HG02970 (cell line): ENCODE measurements at regions not wholly inside any gene's neighbourhood (a gene's known extent, or its start where the extent isn't known, plus 50 kb on each side); places are given as distances from the start of the nearest gene placed in this dataset.

Experiments used
- ATAC-seq: cut with Tn5 transposase; IDR thresholded peaks from one replicate; pipeline ENCODE4 v1.9.1; 2021; ENCODE audit warnings: mild to moderate bottlenecking, moderate library complexity, moderate number of reproducible peaks; ENCODE audit not compliant: unreplicated experiment, low FRiP score

DNA sequence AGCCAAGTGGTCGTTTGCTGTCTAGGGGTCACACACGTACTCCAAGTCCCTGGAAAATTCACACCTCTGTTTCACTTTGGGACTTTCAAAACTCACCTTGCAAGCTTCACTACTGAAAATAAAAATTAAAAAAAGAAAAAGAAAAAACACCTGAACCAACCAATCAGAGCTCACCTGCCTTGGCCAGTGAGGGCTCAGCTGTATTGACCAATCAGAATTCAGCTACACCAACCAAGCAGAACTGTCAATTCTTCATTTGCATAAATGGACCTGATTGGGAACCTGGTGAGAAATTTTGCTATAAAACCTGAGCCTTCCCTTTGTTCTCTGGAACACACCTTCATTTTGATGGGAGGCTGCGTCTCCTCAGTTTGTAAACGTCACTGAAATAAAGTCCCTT is 176.4 kb downstream of the TTC32 start:
- ATAC-seq, result no peak

DNA sequence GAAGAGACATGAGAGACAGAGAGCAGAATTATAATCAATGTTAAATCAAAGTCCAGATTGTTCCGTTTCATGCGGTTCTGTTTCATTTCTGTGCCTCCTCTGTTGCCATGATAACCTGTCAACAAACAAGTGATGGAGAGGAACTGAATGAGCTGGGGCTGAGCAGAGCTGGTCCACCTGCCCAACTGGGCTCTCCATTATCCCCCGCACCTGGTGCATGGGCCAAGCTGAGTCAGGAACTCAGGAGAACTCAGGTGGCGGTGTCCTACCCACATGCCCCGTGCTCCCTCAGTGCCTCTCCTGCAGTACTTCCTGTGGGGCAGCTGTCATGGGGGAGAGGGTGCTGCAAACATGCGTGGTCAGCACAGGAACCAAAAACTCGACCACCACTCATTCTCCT is 178.8 kb downstream of the TTC32 start:
- ATAC-seq, result no peak

DNA sequence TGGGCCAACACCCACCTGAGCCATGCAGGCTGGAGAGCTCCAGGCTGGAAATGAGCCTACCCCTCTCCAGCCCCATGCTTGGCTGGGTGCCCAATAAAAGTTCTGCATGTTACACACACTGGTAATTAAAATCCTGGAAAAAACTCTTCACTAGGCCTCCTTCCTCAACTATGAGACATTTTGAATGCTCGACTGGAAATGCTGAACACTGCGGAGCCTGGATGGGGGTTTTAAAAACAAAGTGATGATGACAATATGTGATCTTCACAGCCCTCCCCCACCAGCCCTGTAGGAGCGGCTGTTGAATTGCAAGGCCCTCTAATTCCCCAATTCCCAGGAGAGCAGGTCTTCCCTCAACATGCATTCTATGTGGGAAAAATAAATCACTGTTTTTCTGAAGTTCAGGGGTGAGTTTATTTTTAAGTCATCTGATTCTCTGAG is 179.2 kb downstream of the TTC32 start:
- ATAC-seq, result no peak

DNA sequence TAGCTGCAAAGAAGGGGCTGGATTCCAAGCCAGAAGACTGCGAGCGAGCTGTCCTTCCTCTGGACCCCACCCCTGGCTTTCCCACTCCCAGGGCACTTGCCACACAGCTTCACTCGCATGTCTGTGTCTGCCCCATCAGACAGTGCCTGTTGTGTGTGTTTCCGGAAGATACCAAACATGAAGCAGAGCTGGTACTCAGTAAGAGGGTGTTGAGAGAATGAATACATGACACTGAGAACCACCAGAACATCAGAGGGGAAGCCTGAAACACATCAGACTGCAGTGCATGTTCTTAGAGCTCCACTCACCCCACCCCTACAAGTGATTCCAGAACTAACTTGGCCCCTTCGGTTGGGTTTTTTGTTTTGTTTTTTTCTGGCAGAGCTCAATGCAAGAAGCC is 181.5 kb downstream of the TTC32 start:
- no peak for ATAC-seq

DNA sequence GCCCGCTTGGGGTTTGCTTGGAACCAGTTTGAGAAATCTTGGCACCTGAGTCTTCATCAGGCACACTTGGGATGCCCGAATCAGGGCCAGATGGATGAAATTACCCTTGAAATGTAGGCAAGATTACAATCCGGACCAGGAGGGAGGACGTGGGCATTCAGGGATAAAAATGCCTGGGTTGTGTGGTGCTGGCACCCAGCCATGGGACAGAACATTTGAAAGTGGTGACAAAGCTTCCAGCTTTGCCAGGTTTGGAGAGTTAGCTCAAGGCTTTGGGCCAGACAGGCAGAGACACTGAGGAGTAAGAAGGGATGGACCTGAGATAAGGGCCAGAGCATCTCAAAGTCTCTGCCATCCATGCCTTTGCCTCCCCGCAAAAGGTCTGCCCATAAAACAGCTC is 182.2 kb downstream of the TTC32 start:
- no peak for ATAC-seq

DNA sequence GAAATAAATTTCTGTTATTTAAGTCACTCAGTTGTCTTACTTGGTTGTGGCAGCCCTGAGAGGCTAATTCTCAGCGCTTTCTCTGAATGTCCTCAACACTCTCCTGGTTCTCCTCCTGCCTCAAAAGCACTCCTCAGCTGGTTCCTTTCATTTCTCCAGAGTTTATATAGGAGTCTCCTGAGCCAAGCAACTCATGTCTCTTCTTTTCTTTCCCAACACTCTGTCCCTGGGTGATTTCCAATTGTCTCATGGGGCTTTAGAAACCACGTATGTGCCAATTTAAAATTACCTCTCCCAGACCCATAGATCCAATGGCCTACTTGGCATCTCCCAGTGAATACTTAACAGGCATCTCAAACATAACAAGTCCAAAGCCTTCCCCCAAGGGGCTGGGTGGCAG is 184.3 kb downstream of the TTC32 start:
- ATAC-seq, result no peak

DNA sequence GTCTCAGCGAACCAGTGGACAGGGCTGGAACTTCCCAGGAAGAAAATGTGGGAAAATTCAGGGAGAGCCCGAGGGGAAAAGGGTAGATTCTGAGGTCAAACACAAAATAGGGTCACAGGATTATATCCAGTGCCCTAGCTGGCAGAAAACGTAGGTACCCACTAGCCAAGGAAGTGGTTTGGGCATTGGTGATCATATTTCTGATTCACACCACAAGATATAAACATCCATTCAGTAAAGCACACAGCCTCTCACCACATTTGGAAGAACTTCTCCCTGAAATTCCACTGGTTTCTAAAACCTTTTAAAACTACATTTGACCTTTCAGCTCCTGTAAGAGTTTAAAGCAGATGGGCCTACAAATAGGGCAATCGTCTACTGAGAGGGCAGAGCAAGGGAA is 186.9 kb downstream of the TTC32 start:
- no peak for ATAC-seq

DNA sequence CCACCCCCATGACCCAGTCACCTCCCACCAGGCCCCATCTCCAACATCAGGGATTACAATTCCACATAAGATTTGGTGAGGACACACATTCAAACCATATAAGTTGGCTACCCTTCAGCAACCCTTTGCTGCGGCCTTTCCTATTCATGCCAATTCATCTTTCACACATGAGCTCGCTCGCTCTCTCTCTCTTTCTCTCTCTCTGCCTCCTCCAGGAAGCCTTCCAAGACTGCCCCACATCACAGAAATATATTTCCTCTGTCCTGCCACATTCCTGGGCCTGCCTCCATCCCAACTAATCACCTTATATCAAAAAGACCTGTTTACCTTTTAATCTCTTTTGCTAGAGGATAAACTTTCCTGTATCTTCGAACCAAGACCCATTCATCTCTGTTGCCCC is 188.9 kb downstream of the TTC32 start:
- no peak for ATAC-seq

DNA sequence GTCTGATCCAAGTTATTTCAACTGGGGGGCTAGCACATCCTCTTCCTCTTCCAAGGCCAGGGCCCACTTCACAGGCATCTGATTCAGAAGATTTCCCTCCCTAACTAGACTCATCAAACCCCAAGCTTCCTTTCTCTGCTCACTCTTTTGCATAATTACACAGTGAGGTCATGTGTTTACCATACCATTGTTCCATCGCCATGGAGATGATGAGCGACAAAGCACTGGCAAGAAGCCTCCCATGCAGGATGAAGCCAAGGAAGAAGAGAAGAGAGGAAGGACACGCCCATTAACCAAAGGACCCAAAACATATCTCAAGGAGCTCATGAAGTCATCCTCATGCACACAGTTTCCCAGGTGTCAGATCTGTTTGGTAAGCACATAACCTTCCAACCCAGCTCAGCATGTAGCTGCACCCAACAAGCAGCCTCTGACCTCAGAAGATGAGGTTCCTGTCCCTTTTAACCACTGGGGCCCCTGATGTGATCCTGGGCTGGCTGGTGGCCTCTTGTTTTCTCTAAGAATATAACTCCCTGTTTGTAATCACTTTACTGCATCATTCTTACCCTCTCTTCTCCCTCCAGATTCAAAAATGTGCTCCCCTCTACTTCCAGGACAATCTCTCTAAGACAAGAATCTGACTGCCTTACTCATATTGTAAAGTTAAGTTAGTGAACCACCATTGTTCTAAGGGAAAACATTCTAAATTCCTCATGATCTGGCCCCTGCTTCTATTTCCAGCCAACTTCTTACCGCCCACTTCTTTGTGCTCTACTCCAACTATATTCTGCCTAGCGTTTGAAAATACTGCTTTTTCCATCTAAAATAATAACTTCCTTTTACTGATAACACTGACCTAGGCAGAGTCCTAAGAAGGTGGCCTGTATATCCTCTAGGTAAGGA is 190.1 kb downstream of the TTC32 start:
- ATAC-seq, result no peak

DNA sequence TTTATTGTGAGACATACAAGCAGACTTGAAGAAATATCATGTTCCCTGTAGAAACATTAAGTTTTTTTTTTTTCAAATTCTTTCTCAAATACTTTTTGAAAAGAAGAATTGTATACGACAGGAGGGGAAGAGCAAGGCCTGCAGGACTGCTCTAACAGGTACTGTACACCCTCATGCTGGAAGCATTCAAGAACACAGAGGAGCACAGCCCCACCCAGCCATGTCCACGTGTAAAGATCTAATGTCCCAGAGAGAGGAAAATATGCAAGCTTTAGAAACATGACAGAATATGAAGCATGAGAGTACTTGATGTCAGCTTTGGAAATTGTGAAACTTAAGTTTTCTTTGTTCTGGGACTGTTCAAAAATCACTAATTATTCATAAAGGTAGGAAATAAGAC is 191.6 kb downstream of the TTC32 start:
- ATAC-seq, result no peak

DNA sequence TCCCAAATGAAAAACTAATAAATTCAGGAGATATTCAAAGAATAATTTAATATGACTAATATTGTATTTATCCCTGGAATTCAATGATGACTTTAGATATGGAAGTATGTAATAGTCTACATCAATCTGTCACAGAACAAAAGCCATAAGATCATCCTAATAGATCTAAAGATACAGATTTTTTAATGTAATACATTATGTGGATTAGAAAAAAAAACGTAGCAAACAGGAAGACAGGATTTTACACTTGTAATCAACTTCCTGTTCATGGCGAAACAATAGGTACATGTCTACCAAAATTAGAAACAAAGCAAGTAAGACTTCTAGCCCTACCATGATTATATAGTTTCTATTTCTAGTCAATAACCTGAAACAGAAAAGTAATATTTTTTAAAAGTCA is 192.2 kb downstream of the TTC32 start:
- no peak for ATAC-seq

DNA sequence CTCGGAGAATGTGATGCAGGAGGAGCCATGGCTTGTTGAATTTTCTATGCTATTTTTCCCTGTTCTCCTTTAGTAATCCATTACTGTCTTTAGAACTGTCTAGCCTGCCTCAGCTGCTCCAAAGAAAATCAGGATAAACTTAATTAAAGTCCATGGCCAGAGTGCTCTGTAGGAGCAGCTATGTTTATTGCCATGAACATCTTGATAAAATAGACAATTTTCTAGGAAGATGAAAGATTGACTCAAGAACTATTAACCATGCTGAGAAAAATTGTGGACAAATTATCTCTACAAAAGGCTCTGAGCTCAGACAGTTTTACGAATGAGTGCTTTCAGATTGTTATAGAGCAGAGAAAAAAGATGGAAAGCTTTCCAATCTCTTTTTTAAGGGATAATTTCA is 193.0 kb downstream of the TTC32 start:
- no peak for ATAC-seq

DNA sequence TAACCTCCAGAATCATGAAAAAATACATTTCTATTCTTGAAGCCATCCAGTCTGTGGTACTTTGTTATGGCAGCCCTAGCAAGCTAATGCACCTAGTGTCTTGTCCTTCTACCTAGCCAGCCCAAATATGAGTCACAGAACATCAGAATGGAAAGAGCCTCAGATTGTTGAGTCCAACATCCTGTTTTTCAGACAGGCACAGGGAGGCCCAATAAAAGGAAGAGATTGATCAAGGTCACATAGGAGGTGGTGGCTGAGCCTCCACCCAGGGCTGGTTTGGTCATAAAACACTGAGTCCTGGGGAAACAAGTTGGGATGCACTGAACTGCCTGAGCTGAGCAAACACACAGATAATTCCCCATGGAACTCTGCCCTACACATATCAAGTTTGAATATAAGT is 195.5 kb downstream of the TTC32 start:
- no peak for ATAC-seq

DNA sequence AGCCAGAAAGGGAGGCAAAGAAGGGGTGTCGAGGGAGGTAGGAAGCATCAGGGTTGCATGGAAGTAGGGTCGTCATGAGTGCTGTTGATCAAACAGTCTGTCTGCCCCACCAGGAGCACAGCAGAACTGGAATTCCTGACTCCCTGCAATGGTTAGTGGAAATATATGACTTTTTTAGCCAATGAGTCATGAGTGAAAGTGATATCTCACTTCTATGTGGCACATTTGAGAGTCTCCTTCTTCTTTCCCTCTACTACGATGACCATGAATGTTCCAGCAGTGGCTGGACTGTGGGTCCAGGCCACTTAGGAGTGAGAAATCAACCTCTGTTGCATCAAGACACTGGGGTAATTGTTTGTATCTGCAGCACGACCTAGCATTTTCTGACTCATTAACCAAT is 199.5 kb downstream of the TTC32 start:
- no peak for ATAC-seq

DNA sequence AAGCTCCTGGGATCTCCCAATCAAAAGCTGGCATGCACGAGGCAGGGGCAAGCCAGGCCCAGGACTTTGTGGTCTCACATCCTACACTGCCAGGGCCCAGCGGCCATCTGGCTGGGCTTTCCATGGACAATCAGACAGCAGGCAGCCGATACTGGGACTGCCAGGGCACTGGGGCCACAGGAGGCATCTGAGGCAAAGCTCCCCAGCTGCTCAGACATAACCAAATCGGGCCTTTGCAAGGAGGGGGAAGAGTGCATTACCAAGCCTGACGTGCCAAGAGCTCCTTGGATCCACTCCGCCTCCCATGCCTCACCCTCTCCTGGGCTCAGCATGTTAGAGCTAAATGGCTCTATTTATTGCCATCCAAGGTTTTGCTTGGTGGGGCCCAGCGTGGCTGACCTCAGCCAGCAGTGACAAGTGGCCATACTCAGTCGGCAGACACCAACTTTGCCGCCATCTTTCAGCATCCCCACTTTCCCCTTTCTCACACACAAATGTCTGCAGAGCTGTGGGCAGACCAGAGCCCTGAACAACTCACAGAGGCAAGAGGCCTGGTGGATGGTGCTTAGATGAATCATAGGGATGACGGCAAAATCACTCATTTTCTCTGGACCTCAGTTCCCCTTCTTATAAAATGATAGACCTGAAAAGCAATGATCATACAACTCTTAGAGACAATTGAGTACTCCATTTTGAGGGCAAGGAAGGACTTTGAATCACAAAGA is 200.8 kb downstream of the TTC32 start:
- ATAC-seq, result no peak

DNA sequence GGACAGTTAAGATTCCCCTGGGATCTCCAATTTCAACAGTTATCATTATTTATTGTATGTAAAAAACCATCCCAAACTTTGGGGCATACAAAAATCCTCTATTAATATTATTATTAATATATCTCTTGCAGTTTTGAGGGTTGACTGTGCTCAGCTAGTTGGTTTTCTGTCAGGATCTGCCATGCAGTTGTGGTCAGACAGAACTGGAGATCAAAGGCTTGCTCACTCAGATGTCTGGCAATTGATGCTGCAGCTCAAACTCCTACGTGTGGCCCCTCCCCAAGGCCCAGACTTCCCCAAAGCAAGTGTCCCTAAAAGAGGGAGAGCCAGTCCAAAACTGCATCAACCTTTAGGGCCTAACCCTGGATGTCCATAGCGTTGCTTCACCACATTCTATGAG is 204.7 kb downstream of the TTC32 start:
- ATAC-seq, result no peak

DNA sequence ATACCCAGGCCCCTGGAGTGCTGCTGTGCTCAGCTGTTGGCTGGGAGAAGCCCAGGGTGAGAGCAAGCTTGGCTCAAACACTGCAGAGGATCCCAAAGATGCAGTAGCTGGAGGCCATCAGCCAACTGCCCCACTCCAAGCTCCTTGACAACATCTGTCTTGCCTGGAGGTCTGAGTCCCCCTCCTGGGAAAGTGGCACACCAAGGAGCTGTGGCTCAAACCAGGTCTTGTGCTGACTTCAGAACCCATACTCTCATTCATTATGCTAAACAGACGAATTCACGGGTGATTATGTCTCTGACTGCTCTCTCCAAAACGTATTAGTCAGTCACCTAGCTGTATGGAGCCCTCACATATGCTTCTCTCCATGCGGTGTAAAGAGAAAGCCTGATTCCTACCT is 206.1 kb downstream of the TTC32 start:
- ATAC-seq, result no peak

DNA sequence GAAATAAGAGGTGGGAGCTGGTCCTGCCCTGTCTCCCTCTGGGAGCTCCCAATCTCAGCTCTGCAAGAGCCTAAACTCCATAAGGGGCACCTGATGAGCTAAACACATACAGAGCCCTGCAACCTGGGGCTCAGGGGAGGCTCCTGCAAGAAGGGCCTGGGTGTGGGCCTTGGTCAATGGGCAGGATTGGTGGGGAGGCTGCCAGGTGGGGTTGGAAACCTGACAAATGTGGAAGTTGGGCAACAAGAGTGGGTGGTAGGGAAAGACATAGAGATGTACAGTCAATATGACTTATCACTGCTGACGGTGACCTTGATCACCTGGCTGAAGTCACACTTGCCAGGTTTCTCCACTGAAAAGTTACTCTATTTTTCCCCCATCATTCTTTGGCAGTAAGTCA is 209.9 kb downstream of the TTC32 start:
- no peak for ATAC-seq

DNA sequence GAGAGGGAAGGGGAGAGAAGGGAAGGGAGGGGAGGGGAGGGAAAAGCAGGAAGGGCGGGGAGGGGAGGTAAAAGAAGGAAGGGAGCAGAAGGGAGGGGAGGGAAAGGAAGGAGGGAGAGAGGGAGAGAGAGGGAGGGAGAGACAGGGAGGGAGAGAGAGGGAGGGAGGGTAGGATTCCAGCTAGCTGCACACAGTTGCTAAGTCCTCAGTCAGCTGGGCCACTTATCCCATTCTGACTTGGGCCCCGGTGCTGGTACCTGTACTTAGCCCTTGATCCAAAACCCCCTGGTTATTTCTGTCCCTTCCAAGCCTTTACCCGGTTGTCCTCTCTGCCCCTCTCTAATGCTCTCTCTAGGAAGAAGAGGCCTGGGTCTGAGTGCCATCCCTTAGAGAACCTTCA is 211.4 kb downstream of the TTC32 start:
- no peak for ATAC-seq

DNA sequence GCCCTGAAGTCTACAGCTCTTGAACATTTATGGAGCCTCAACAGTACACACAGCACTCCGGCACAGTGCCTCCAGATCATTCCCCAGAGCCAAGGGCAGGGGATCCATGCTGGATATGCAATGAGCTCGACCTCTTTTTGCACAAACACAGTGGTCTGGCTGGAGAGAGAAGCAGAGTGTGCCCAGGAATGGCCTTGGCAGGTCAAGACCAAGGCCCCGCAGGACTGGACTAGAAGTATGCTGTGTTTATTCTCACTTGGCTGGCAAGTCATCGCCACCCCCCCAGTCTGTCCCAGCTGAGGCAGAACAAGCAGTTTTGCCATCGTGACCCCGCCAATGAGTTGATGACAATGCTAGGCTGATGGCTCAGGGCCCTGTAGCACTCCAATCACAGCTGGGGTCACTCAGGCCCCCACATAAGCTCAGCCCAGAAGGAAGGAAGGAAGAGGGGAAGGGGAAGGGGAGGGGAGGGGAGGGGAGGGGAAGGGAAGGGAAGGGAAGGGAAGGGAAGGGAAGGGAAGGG is 212.1 kb downstream of the TTC32 start:
- no peak for ATAC-seq

DNA sequence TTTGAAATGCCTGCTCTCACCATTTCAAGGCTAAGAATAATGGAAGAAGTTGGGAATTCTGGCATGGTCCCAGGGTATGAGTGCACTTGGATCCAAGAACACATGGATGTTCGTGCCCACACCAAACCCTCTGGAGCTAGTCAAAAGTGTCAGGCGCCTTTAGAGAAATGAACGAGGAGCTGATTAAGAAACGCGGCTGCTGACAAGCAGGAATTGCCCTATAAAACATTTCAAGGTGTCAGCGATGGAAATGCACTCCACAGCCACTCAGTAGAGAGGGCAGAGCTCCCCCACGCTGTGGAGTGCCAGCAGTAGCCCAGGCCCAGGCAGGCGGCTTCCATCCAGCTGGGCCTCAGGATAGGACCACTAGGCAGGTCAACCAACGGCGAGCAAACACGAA is 213.7 kb downstream of the TTC32 start:
- no peak for ATAC-seq
